GM12878 (cell line): ENCODE measurements at regions not wholly inside any gene's neighbourhood (a gene's known extent, or its start where the extent isn't known, plus 50 kb on each side); places are given as distances from the start of the nearest gene placed in this dataset.

ENCODE experiments used
- CTCF ChIP-seq, 3 experiments: IDR thresholded peaks in 2 of 3; conservative IDR thresholded peaks in 1 of 3; 2 replicates each; pipeline ENCODE4 v1.5.1; 2011; ENCODE audit warnings: low read depth in 3 of 3, low read length in 3 of 3, mild to moderate bottlenecking in 3 of 3, control low read depth in 2 of 3, moderate library complexity in 2 of 3, inconsistent platforms in 1 of 3, mixed read lengths in 1 of 3; ENCODE audit not compliant: control insufficient read depth in 2 of 3, insufficient read depth in 1 of 3; ENCODE audit errors: extremely low read depth in 1 of 3
- CUX1 ChIP-seq: IDR thresholded peaks from 2 replicates; pipeline ENCODE4 v1.6.1; 2012; ENCODE audit warnings: improper control_type of control experiment, low read depth, low read length; ENCODE audit not compliant: insufficient replicate concordance
- EZH2 ChIP-seq: IDR thresholded peaks from 2 replicates; pipeline ENCODE4 v1.6.1; 2012; ENCODE audit warnings: low read depth, mild to moderate bottlenecking, control low read depth, inconsistent platforms, low read length, borderline replicate concordance; ENCODE audit not compliant: control insufficient read depth
- JUNB ChIP-seq: IDR thresholded peaks from 2 replicates; pipeline ENCODE4 v1.6.1; 2016; ENCODE audit warnings: antibody characterized with exemption, mild to moderate bottlenecking
- NFIC ChIP-seq: IDR thresholded peaks from 2 replicates; pipeline ENCODE4 v1.6.1; 2012; ENCODE audit warnings: low read depth, mild to moderate bottlenecking, inconsistent platforms, low read length, moderate library complexity
- POLR2A ChIP-seq: IDR thresholded peaks from 2 replicates; pipeline ENCODE4 v1.6.1; 2011; ENCODE audit warnings: low read depth, mild to moderate bottlenecking, low read length
- POLR2AphosphoS5 ChIP-seq: IDR thresholded peaks from 2 replicates; pipeline ENCODE4 v1.6.1; 2011; ENCODE audit warnings: mild to moderate bottlenecking, low read length, inconsistent platforms
- RAD51 ChIP-seq: fragments of 450-650 bp; IDR thresholded peaks from 2 replicates; pipeline ENCODE4 v1.6.1; 2016; ENCODE audit warnings: moderate library complexity, mild to moderate bottlenecking, inconsistent platforms
- RFX5 ChIP-seq: IDR thresholded peaks from 2 replicates; pipeline ENCODE4 v1.6.1; 2011; ENCODE audit warnings: low read depth, low read length, improper control_type of control experiment
- SUZ12 ChIP-seq: fragments of 200-600 bp; sonication (generic); IDR thresholded peaks from one replicate; pipeline ENCODE4 v1.6.1; 2018; ENCODE audit warnings: antibody characterized with exemption, mild to moderate bottlenecking; ENCODE audit not compliant: unreplicated experiment
- YY1 ChIP-seq: IDR thresholded peaks from 2 replicates; pipeline ENCODE4 v1.6.1; 2011; ENCODE audit warnings: low read depth, mild to moderate bottlenecking, low read length
- ZBTB33 ChIP-seq: fragments of 450-650 bp; IDR thresholded peaks from 2 replicates; pipeline ENCODE4 v1.6.1; 2017; ENCODE audit warnings: mild to moderate bottlenecking
- ZNF384 ChIP-seq: IDR thresholded peaks from 2 replicates; pipeline ENCODE4 v1.6.1; 2012; ENCODE audit warnings: low read depth, mild to moderate bottlenecking, low read length, improper control_type of control experiment, borderline replicate concordance

- TF ChIP-seq RFX5: no peak
- TF ChIP-seq POLR2AphosphoS5: no peak
- no peak for TF ChIP-seq CTCF (IDR thresholded peaks at IDR 0.05 in 2 of 3, conservative IDR thresholded peaks at IDR 0.05 in 1 of 3; ENCODE audit: control insufficient read depth in 2 of 3, extremely low read depth in 1 of 3, insufficient read depth in 1 of 3, low read depth in 3 of 3, low read length in 3 of 3)
- no peak for TF ChIP-seq ZBTB33
- no peak for TF ChIP-seq NFIC
- no peak for TF ChIP-seq JUNB
- TF ChIP-seq SUZ12: no peak
- TF ChIP-seq EZH2: no peak
- no peak for TF ChIP-seq POLR2A
- TF ChIP-seq CUX1: no peak
- TF ChIP-seq ZNF384: no peak
- TF ChIP-seq YY1: no peak
- no peak for TF ChIP-seq RAD51
Measured at GRCh38 chr15:88740356-88740755, 62.9 kb upstream of the ACAN start.
